ENCODE measurements at regions not wholly inside any gene's neighbourhood (a gene's known extent, or its start where the extent isn't known, plus 50 kb on each side); places are given as distances from the start of the nearest gene placed in this dataset.

DNA sequence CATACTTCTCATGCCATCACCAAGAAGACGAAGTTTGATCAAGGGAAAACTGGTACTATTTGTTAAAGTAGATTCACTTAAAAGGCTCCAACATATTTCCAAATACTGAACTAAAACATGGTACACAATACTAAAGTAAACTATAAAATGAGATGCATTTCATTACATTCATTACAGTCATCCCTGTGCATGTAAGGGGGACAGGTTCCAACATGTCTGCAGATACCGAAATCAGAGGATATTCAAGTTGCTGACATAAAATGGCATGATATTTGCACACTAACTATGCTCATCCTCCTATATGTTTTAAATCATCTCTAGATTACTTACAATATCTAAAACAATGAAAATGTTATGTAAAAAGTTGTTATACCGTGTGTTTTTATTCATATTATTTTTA, 893.9 kb upstream of the MANEA start:
- Histone ChIP-seq H3K79me2 (ENCODE audit: control insufficient read depth, insufficient read depth, low read length, poor library complexity) (no peaks in the 10 kb centered on the region), H2AK5ac (ENCODE audit: low read length) (no peak overlapping the region), H3K9me3 (ENCODE audit: insufficient read depth, low read depth, low read length) (no peaks in the 10 kb centered on the region), H2BK12ac (ENCODE audit: low read length) (no peak overlapping the region), H3K4me3 (ENCODE audit: low read depth, low read length) (no peak overlapping the region), H3K14ac (ENCODE audit: low read length) (no peak overlapping the region), H4K12ac (ENCODE audit: low read depth, low read length) (no peak overlapping the region), H3K18ac (ENCODE audit: low read length) (no peak overlapping the region), H4K91ac (ENCODE audit: low read depth, low read length) (no peak overlapping the region), H2BK5ac (ENCODE audit: low read depth, low read length, poor library complexity) (no peak overlapping the region), H2BK120ac (ENCODE audit: insufficient read depth, low read length, poor library complexity) (no peak overlapping the region), H4K8ac (ENCODE audit: low read depth, low read length) (no peak overlapping the region), H3K4ac (ENCODE audit: low read depth, low read length) (no peak overlapping the region), H3K79me1 (ENCODE audit: low read length) (no peaks in the 10 kb centered on the region), H3K36me3 (ENCODE audit: control insufficient read depth in 1 of 2, insufficient read depth in 2 of 2, low read length in 2 of 2) (no peaks in the 10 kb centered on the region), H3K9ac (ENCODE audit: low read length) (no peak overlapping the region), H3K27ac (ENCODE audit: low read depth, low read length) (no peak overlapping the region), H3K27me3 (ENCODE audit: insufficient read depth, low read length) (no peaks in the 10 kb centered on the region), H3K4me2 (ENCODE audit: low read length) (no peak overlapping the region), H3K23ac (ENCODE audit: low read length) (no peak overlapping the region), H2AFZ (ENCODE audit: insufficient read depth, low read length, poor library complexity) (no peak overlapping the region), H3K4me1 (ENCODE audit: control insufficient read depth in 1 of 2, insufficient read depth in 2 of 2, low read length in 2 of 2) (no peaks in the 10 kb centered on the region)
- no CpG with 5 or more reads among the region's 3 CpGs for WGBS (ENCODE audit: extremely low coverage, insufficient coverage, insufficient read length)
- DNase-seq: no peak

- Histone ChIP-seq H3K14ac (ENCODE audit: low read length) (no peak overlapping the region), H3K4me2 (ENCODE audit: low read length) (no peak overlapping the region), H3K4ac (ENCODE audit: low read depth, low read length) (no peak overlapping the region), H3K9ac (ENCODE audit: low read length) (no peak overlapping the region), H2BK120ac (ENCODE audit: insufficient read depth, low read length, poor library complexity) (no peak overlapping the region), H4K8ac (ENCODE audit: low read depth, low read length) (no peak overlapping the region), H2AK5ac (ENCODE audit: low read length) (no peak overlapping the region), H3K27ac (ENCODE audit: low read depth, low read length) (no peak overlapping the region), H4K12ac (ENCODE audit: low read depth, low read length) (no peak overlapping the region), H3K4me3 (ENCODE audit: low read depth, low read length) (no peak overlapping the region), H3K23ac (ENCODE audit: low read length) (no peak overlapping the region), H3K79me2 (ENCODE audit: control insufficient read depth, insufficient read depth, low read length, poor library complexity) (no peaks in the 10 kb centered on the region), H2BK12ac (ENCODE audit: low read length) (no peak overlapping the region), H3K79me1 (ENCODE audit: low read length) (no peaks in the 10 kb centered on the region), H2AFZ (ENCODE audit: insufficient read depth, low read length, poor library complexity) (no peak overlapping the region), H3K36me3 (ENCODE audit: control insufficient read depth in 1 of 2, insufficient read depth in 2 of 2, low read length in 2 of 2) (no peaks in the 10 kb centered on the region), H3K4me1 (ENCODE audit: control insufficient read depth in 1 of 2, insufficient read depth in 2 of 2, low read length in 2 of 2) (no peaks in the 10 kb centered on the region), H4K91ac (ENCODE audit: low read depth, low read length) (no peak overlapping the region), H3K9me3 (ENCODE audit: insufficient read depth, low read depth, low read length) (no peaks in the 10 kb centered on the region), H3K18ac (ENCODE audit: low read length) (no peak overlapping the region), H2BK5ac (ENCODE audit: low read depth, low read length, poor library complexity) (no peak overlapping the region), H3K27me3 (ENCODE audit: insufficient read depth, low read length) (no peaks in the 10 kb centered on the region)
- no peak for DNase-seq
- no CpG with 5 or more reads among the region's 1 CpG for WGBS (ENCODE audit: extremely low coverage, insufficient coverage, insufficient read length)
Observed at GRCh38 chr6:94680669-94681212, 896.6 kb upstream of the MANEA start.

- DNase-seq: no peak
- no peaks in the 10 kb centered on the region for H3K79me2 ChIP-seq (ENCODE audit: control insufficient read depth, insufficient read depth, low read length, poor library complexity)
- H3K79me1 ChIP-seq (ENCODE audit: low read length): no peaks in the 10 kb centered on the region
- H2BK120ac ChIP-seq (ENCODE audit: insufficient read depth, low read length, poor library complexity): no peak overlapping the region
- H4K12ac ChIP-seq (ENCODE audit: low read depth, low read length): no peak overlapping the region
- H3K14ac ChIP-seq (ENCODE audit: low read length): no peak overlapping the region
- no peak overlapping the region for H4K91ac ChIP-seq (ENCODE audit: low read depth, low read length)
- H3K4me2 ChIP-seq (ENCODE audit: low read length): no peak overlapping the region
- H2AK5ac ChIP-seq (ENCODE audit: low read length): no peak overlapping the region
- H4K8ac ChIP-seq (ENCODE audit: low read depth, low read length): no peak overlapping the region
- H3K18ac ChIP-seq (ENCODE audit: low read length): no peak overlapping the region
- no peak overlapping the region for H3K27ac ChIP-seq (ENCODE audit: low read depth, low read length)
- WGBS (ENCODE audit: extremely low coverage, insufficient coverage, insufficient read length): no CpG with 5 or more reads among the region's 1 CpG
- H2BK5ac ChIP-seq (ENCODE audit: low read depth, low read length, poor library complexity): no peak overlapping the region
- no peaks in the 10 kb centered on the region for H3K4me1 ChIP-seq (ENCODE audit: control insufficient read depth in 1 of 2, insufficient read depth in 2 of 2, low read length in 2 of 2)
- H3K23ac ChIP-seq (ENCODE audit: low read length): no peak overlapping the region
- H2AFZ ChIP-seq (ENCODE audit: insufficient read depth, low read length, poor library complexity): no peak overlapping the region
- no peak overlapping the region for H3K9ac ChIP-seq (ENCODE audit: low read length)
- H3K4me3 ChIP-seq (ENCODE audit: low read depth, low read length): no peak overlapping the region
- H3K9me3 ChIP-seq (ENCODE audit: insufficient read depth, low read depth, low read length): peaks cover 5% of the 10 kb centered on the region
- no peaks in the 10 kb centered on the region for H3K36me3 ChIP-seq (ENCODE audit: control insufficient read depth in 1 of 2, insufficient read depth in 2 of 2, low read length in 2 of 2)
- no peak overlapping the region for H2BK12ac ChIP-seq (ENCODE audit: low read length)
- no peaks in the 10 kb centered on the region for H3K27me3 ChIP-seq (ENCODE audit: insufficient read depth, low read length)
- no peak overlapping the region for H3K4ac ChIP-seq (ENCODE audit: low read depth, low read length)
Observed at GRCh38 chr6:94673251-94673650, 904.1 kb upstream of the MANEA start.

- Histone ChIP-seq H3K4me2 (ENCODE audit: low read length) (no peak overlapping the region), H3K14ac (ENCODE audit: low read length) (no peak overlapping the region), H3K4me1 (ENCODE audit: control insufficient read depth in 1 of 2, insufficient read depth in 2 of 2, low read length in 2 of 2) (no peaks in the 10 kb centered on the region), H4K12ac (ENCODE audit: low read depth, low read length) (no peak overlapping the region), H2BK120ac (ENCODE audit: insufficient read depth, low read length, poor library complexity) (no peak overlapping the region), H3K23ac (ENCODE audit: low read length) (no peak overlapping the region), H3K9ac (ENCODE audit: low read length) (no peak overlapping the region), H3K79me2 (ENCODE audit: control insufficient read depth, insufficient read depth, low read length, poor library complexity) (no peaks in the 10 kb centered on the region), H4K8ac (ENCODE audit: low read depth, low read length) (no peak overlapping the region), H3K36me3 (ENCODE audit: control insufficient read depth in 1 of 2, insufficient read depth in 2 of 2, low read length in 2 of 2) (no peaks in the 10 kb centered on the region), H2AK5ac (ENCODE audit: low read length) (no peak overlapping the region), H3K18ac (ENCODE audit: low read length) (no peak overlapping the region), H3K4me3 (ENCODE audit: low read depth, low read length) (no peak overlapping the region), H3K4ac (ENCODE audit: low read depth, low read length) (no peak overlapping the region), H3K27ac (ENCODE audit: low read depth, low read length) (no peak overlapping the region), H2BK12ac (ENCODE audit: low read length) (no peak overlapping the region), H3K27me3 (ENCODE audit: insufficient read depth, low read length) (no peaks in the 10 kb centered on the region), H3K79me1 (ENCODE audit: low read length) (no peaks in the 10 kb centered on the region), H2AFZ (ENCODE audit: insufficient read depth, low read length, poor library complexity) (no peak overlapping the region), H4K91ac (ENCODE audit: low read depth, low read length) (no peak overlapping the region), H2BK5ac (ENCODE audit: low read depth, low read length, poor library complexity) (no peak overlapping the region), H3K9me3 (ENCODE audit: insufficient read depth, low read depth, low read length) (peaks cover 5% of the 10 kb centered on the region)
- no CpG with 5 or more reads among the region's 3 CpGs for whole genome bisulfite sequencing (ENCODE audit: extremely low coverage, insufficient coverage, insufficient read length)
- no peak for DNase-seq
Observed at GRCh38 chr6:94670017-94670416, 907.3 kb upstream of the MANEA start.

Data from trophoblast cell (in vitro differentiated cells and primary cell).